ENCODE measurements at regions not wholly inside any gene's neighbourhood (a gene's known extent, or its start where the extent isn't known, plus 50 kb on each side); places are given as distances from the start of the nearest gene placed in this dataset.
"Not testable (repeated sequence)": the region's sequence is repeated elsewhere in the genome, so short reads cannot be mapped to it uniquely, and the experiment has no call there.

DNA sequence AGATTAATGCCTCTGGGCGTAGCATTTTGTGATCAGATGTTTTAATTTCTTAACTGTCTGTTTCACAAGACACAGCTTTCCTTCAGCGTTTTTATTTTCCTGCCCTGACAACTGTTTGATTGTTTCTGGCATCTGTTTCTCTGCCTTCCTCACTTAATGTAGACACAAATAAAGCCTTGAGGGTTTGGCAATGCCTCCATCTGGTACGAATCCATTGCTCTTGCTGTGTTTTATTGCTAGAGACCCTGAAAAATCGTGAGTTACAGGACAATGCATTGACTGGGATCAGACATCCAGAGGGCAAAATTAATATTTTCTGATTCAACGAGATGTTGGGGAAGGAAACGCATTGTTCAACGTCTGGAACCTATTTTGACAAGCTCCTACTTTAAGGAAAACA is 363.5 kb downstream of the MRPL39 start:
- DNase-seq (ENCODE audit: low read depth): peak; percentile 13

DNA sequence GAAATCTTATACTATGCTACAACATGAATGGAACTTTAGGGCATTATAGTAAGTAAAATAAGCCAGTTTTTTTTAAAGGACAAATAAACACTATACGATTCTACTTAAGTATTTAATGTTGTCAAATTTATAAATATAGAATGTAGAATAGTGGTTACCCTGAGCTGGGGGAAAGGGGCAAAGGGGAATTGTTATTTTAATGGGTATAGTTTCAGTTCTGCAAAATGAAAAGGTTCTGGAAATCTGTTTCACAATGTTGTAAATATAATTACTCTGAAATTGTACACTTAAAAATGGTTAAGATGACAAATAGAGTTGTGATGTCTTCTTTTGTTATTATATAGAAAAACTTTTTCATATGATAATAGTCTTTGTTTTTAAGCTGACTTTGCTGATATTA is 366.3 kb downstream of the MRPL39 start:
- no peak for DNase-seq (ENCODE audit: low read depth)

DNA sequence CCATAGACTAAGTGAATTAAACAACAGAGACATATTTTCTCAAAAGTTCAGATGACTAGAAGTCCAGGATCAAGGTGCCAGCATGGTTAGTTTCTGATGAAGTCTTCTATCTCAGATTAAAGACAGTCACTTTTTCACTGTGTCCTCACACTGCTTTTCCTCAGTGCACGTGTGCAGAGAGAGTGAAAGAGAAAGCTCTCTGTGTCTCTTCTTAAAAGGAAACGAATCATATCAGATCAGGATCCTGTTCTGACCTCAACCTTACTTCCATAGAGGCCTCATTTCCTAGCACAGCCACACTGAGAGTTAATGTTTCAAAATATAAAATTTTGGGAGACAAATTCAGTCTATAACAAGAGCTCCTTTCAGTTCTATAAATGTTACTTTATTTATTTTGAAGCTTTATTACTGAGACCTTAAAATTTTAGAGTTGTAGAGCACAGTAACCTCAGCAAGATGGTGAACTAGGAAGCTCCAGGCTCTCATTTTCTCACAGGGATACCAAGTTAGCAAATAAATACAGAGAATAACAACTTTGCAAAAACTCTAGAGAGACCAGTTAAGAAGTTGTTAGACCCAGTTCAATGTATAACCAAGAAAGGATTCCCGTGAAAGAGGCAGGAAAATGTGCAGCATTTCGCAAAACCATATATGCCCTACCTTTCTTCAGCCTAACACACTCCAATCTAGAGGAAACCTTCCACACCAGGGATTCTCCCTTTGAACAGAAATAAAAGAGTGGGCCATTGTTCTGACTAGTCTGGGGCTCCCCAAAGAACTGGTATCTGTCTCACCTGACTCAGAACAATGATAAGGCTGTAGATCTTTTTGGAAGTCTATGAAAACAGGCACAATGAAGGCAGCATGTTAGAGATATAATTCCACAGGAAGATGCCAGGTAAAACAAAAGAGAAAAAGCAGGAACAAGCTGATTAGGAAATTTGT is 372.2 kb downstream of the MRPL39 start:
- DNase-seq (ENCODE audit: low read depth): peak; percentile 3

DNA sequence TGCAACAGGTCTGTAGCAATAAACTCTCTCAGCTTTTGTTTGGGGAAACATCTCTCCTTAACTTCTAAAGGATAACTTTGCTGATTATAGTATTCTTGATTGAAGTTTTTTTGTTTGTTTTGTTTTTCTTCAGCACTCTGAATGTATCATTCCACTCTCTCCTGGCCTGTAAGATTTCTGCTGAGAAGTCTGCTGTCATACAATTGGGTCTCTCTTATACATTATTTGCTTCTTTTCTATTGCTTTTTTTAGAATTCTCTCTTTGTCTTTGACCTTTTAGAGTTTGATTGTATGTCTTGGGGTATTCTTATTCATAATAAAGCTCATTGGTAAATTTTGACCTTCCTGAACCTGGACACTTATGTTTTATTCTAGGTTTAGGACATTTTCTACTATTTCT is 386.3 kb downstream of the MRPL39 start:
- DNase-seq (ENCODE audit: low read depth): no peak

DNA sequence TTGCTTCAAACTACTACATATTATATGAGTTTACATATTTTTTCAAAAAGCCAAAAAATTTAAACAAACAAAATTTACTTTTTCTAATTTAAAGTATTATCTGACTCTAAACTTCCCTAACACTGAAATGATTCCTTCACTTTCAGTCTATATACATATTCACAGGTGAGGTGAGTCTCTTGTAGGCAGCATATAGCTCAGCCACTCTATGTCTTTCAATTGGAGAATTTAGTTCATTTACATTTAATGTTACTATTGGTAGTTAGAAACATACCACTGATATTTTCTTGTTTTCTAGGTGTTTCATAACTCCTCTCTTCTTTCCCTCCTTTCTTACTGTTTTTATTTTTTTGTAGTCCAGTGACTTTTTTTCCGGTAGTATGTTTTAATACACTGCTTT is 387.1 kb downstream of the MRPL39 start:
- no peak for DNase-seq (ENCODE audit: low read depth)

DNA sequence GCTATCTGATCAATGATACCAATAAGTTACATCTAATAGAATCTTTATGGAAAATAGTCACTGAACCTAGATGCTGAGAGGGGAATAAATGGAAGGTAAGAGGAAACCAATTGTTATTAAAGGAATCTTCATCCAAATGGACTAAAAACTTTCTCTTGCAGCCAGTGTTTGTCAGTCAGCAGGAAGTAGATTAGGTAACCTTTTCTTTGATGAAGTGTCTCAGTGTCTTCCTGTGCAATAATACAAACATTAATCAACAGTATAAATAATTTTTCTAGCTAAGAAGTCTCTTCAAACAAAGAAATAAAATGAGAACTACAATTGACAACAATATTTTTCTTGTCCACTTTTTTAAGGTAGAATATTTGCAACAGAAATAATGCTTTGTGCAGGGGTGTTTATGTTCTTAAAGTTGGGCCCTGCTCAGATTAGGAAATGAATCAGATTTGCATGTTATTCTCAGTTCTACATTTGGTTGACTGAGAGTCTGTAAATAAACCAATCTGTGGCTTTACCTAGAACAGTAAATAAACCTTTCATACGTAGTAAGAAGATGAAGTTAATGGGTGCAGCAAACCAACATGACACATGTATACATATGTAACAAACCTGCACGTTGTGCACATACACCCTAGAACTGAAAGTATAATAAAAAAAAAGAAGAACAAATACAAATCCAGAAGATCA is 391.4 kb downstream of the MRPL39 start:
- no peak for DNase-seq (ENCODE audit: low read depth)

DNA sequence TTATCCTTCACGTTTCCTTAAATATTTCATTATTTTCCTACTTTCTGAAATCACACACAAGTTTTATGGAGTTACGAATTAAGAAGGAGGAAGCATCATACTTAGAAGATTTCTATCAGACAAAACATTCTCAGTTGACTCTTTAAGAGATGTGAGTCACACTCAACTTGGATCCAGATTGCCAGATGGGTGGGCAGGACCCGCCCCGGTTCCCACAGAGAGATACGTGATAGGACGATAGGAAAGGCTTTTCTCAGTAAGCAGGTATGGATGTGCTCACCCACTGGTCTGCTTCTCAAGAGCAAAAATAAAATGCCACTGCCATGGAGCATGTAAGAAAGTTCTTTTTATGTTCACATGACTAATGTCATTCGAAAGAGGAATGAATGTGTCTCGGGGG is 392.6 kb downstream of the MRPL39 start:
- DNase-seq (ENCODE audit: low read depth): peak; percentile 53

DNA sequence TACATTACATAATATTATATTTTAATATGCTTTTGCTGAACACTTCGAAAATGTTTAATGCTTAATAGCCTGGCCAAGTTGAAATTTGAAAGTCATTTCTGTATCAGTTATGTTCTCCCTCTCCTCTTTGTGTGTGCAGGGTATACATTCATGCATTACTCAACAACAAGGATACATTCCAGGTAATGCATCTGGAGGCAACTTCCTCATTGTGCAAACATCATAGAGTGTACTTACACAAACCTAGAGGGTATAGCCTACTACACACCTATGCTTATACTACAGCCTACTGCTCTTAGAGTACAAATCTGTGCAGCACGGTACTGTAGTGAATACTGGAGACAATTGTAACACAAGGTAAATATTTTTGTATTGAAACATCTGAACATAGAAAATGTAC is 407.3 kb downstream of the MRPL39 start:
- DNase-seq (ENCODE audit: low read depth): no peak

DNA sequence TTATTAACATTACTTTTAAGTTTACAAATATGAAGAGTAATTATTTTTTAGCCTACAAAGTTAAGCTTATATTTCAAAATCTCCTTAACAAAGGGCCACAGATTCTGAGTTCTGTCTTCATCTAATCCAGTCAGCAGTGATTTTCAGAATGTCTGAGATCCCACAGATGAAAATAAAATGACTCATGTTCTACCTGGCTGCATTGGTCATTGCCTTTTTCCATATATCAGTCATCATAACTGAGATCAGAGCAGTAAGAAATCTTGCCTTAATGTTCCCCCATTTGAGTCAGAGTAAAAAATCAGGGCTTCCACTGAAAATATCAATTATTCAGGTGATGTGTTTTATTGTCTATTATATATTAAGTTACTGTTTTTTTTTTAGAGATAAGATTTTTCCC is 416.1 kb downstream of the MRPL39 start:
- DNase-seq (ENCODE audit: low read depth): no peak

DNA sequence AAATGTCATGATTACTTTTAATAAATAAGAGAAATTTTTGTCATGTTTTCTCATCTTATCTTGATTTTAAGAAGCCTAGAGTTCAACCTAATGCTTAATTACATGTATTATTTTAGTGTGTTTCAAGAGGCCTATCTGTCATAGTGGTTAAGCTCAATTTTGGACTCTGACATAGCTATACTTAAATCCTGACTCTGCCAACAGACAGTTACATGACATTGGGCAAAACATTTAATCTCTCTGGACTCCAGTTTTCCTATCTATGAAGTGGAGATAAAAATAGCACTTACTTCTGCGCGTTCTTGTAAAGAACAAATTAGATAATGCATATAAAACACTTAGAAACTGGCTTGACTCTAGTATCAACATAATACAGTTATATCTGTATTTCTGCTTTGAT is 417.8 kb downstream of the MRPL39 start:
- no peak for DNase-seq (ENCODE audit: low read depth)

DNA sequence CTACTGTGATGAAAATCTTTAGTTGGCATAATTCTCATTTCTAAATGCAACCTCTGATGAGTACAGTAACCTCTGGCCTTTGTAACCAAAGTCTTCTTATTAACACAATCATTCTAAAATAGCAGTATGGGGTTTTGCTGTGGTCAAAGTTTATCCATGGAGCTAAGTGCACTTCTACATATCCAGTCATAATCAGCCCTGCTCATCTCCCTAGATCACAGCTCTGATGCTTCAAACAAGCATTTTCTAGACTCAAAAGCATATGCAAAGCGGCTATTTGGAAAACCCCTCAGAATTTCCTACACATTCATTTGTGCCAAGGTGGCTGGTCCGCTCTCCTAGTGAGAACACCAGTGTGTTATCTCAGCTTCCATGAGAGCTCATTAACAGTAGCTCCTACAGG is 418.6 kb downstream of the MRPL39 start:
- no peak for DNase-seq (ENCODE audit: low read depth)

DNA sequence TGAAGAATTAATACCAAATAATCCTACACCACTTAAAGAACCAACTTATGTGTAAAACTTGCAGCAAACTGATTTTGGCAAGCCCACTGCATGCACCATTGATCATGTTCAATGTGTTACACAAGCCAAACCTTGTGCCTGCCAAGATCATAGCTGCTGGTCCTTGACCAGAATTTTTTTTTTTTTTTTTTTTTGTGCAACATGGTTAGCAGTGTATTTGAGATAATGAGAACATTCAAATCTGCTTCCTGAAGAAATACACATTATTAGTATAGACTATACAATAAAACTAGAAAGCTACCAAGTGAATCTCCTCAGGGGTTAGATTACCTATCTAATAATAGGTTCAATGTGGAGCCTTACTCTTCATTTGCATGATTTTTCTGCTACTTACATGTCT is 421.0 kb downstream of the MRPL39 start:
- DNase-seq (ENCODE audit: low read depth): no peak

DNA sequence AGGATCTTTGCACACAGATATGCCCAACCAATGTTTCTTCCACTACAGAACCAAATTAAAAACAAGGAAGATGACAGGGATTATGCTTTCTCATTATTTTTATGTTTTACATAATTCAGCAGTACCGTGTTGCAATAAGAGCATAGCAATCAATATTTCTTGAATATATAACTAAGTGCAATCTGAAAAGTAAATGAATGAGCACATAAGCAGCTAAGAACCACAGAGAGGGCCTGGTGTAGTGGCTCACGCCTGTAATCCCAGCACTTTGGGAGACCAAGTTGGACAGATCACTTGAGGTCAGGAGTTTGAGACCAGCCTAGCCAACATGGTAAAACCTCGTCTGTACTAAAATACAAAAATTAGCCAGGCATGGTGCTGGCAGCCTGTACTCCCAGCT is 423.7 kb downstream of the MRPL39 start:
- no peak for DNase-seq (ENCODE audit: low read depth)

DNA sequence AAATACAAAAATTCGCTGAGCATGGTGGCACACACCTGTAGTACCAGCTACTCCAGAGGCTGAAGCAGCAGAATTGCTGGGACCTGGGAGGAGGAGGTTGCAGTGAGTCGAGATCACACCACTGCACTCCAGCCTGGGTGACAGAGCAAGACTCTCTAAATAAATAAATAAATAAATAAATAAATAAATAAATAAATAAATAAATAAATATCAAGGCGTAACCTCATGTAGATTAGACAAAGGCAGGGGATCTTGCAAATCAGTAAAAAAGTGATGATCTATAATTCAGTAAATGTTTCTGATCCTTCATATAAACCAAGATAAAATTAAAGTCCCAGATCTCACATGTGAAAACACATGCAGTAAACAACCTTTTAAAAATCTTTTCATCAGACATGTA is 425.6 kb downstream of the MRPL39 start:
- DNase-seq (ENCODE audit: low read depth): not testable (repeated sequence)

DNA sequence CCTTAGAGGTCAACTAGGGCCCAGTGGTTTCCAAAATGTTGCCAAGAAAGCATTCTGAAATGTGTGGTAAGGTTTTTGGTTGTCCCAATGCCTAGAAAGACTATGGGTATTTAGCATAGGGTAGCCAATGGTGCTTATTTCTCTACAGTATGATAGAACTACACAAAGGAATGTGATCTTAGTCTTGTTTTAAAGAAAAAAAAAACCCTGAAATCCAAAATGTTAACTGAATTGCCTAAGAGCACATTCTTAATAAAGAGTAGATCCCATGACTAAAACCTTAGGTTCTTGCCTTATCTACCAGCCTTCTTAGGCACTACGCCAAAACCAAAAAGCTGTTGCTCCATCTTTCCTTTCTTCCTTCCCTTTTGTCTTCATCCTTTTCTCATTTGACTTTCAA is 428.2 kb downstream of the MRPL39 start:
- DNase-seq (ENCODE audit: low read depth): peak; percentile 57

DNA sequence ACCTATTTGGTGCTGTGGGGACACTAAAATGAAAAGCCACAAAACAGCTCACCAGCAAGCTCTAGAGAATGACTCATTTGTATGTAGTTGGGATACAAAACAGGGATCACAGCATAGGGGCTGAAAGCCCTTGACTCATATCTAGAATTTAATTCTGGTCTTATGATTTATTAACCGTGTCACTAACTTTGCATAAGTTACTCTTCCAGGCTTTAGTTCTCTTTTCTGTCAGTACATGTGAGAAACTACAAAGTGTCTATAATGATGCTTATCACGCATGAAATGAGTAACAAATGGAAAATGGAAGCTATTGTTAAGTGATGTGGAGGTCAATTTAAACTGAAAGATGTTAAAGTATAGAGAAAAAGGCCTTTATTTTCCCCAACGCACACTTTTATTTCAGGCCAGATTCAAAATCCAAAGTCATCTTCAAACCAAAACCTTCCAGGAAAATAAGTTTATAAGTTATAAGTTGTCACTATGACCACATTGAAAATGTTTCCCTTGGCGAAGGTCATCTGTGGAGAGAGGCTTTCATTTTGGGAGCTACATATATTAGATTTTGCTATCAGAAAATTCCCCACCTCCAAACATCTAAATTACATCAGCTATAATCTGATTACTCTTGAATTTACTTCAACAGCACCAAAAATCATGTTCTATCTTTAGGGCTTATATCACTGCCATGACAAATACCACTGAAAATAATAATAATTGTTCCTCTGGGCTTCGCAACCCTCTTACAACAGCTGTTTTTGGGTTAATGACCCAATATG is 430.5 kb downstream of the MRPL39 start:
- peak; percentile 45 for DNase-seq (ENCODE audit: low read depth)

DNA sequence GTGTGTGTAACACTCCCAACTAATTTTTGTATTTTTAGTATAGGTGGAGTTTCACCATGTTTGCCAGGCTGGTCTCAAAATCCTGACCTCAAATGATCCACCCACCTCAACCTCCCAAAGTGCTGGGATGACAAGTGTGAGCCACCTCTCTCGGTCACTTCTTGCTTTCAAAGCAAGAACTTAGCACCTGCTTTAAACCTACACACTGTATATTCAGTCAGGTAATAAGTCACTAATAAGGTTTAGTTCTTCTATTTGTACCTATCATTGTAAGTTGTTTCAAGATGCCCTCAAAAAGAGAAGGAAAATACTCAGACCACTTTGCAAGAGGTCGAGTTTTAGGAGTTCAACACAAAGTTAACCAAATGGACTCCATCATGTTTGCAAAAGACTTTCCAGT is 431.3 kb downstream of the MRPL39 start:
- no peak for DNase-seq (ENCODE audit: low read depth)

DNA sequence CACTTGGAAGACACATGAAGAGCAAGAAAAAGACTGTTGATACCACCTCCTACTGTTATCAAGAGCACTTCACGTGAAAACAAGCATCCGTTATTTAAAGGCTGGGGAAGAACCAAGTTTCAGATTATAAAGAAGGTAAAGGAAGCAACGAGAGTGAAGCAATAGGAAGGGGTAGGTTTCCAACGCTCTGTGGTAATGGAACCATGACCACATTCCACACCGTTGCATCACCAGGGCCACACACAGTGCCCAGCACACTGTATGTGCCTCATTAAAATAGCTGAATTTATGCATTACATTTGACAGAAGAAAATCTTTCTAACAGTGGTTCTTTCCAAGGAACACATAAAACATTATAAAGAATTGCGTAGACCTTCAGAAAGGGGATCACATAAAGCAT is 435.8 kb downstream of the MRPL39 start:
- peak; percentile 74 for DNase-seq (ENCODE audit: low read depth)

DNA sequence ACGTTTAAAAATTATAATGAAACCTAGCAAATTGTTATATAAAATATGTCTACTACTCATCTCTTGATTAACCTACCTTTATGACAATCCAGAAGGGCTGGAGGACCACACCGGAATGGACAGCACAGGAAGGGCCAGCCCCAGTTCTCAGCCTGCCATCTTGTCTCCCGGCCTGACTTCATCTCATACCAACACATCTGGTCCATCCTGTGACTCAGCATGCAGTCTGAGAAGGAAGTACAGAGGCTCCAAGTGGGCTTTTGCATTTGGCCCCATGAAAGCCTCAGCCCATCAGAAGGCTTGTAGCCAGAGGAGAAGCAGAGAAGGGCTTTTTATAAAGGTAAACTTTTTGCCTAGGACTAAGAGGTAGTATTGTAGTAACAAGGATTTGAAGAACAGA is 436.6 kb downstream of the MRPL39 start:
- DNase-seq (ENCODE audit: low read depth): peak; percentile 59

DNA sequence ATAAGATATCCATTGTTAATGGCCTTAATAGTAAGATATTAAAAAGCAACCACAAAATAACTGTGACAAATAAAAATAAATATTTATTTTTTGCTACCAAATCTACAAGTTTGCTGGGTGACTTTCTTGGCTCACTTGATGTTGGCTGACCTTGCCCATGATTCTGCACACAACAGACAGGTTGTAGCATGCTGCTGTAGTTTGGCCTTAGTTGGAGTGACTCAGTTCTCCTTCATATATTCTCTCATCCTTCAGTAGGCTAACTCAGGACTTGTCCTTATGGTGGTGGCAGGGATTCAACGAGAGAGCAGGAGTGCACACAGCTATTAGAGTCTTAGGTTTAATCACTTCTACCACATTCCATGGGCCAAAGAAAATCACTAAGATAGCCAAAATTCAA is 437.9 kb downstream of the MRPL39 start:
- no peak for DNase-seq (ENCODE audit: low read depth)

DNA sequence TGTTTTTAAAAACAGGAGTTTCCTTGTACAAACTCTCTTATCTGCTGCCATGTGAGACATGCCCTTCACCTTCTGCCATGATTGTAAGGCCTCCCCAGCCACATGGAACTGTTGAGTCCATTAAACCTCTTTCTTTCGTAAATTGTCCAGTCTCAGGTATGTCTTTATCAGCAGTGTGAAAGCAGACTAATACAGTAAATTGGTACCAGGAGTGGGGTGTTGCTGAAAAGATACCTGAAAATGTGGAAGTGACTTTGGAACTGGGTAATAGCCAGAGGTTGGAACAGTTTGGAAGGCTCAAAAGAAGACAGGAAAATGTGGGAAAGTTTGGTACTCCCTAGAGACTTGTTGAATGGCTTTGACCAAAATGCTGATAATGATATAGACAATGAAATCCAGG is 440.4 kb downstream of the MRPL39 start:
- not testable (repeated sequence) for DNase-seq (ENCODE audit: low read depth)

DNA sequence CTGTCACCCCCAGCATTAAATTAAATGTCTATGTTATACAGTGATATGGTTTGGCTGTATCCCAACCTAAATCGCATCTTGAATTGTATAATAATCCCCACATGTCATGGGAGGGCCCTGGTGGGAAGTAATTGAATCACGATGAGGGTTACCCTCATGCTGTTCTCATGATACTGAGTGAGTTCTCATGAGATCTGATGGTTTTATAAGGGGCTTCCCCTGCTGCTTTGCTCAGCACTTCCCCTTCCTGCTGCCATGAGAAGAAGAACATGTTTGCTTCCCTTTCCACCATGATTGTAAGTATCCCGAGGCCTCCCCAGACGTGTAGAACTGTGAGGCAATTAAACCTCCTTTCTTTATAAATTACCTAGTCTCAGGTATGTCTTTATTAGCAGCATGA is 445.7 kb downstream of the MRPL39 start:
- no peak for DNase-seq (ENCODE audit: low read depth)
